OCI-LY7 (cell line): ENCODE measurements at regions not wholly inside any gene's neighbourhood (a gene's known extent, or its start where the extent isn't known, plus 50 kb on each side); places are given as distances from the start of the nearest gene placed in this dataset.

ENCODE experiments used
- BruUV-seq: library from RNA; stranded (reverse); fragments of 400-500 nt; replicated peaks from 2 replicates; lab custom pipeline; 2021; lab: Mats Ljungman, UMichigan
- CTCF ChIA-PET: fragments of 300-600 bp; sonication (Branson Sonifier 250); formaldehyde crosslinking; loops from one replicate; lab custom pipeline; 2022; ENCODE audit warnings: antibody characterized with exemption; ENCODE audit not compliant: unreplicated experiment; lab: Charles Lee
- POLR2A ChIA-PET: fragments of 300-600 bp; sonication (Branson Sonifier 250); formaldehyde crosslinking; loops from one replicate; lab custom pipeline; 2022; ENCODE audit warnings: antibody characterized with exemption; lab: Charles Lee
- DNase-seq: peaks from one replicate; pipeline ENCODE4 v3.0.0-alpha.2; 2015; ENCODE audit warnings: low spot score
- H2AFZ ChIP-seq: fragments of 200-600 bp; sonication (generic), shearing (Covaris generic); 2 replicates; pipeline ENCODE4 v1.6.1; 2014; ENCODE audit warnings: mild to moderate bottlenecking, antibody characterized with exemption, low read length, moderate library complexity
- H3K27ac ChIP-seq: fragments of 200-600 bp; sonication (generic); 2 replicates; pipeline ENCODE4 v1.5.1; 2014; ENCODE audit warnings: mixed run types, low read depth, mild to moderate bottlenecking, moderate library complexity, low read length, inconsistent platforms; ENCODE audit not compliant: poor library complexity, severe bottlenecking
- H3K36me3 ChIP-seq: fragments of 200-600 bp; sonication (generic); 2 replicates; pipeline ENCODE4 v1.6.1; 2014; ENCODE audit warnings: mild to moderate bottlenecking, antibody characterized with exemption, low read length, moderate library complexity, mixed read lengths; ENCODE audit not compliant: insufficient read depth
- H3K4me1 ChIP-seq: fragments of 200-600 bp; sonication (generic); 2 replicates; pipeline ENCODE4 v1.5.1; 2014; ENCODE audit warnings: mild to moderate bottlenecking, low read length; ENCODE audit not compliant: insufficient read depth, poor library complexity, severe bottlenecking
- H3K4me2 ChIP-seq: fragments of 200-600 bp; sonication (generic); 2 replicates; pipeline ENCODE4 v1.6.1; 2014; ENCODE audit warnings: mild to moderate bottlenecking, low read length
- H3K4me3 ChIP-seq: fragments of 200-600 bp; sonication (generic); 2 replicates; pipeline ENCODE4 v1.5.1; 2014; ENCODE audit warnings: mild to moderate bottlenecking, low read depth, low read length; ENCODE audit not compliant: poor library complexity, severe bottlenecking
- H3K79me2 ChIP-seq: fragments of 200-600 bp; sonication (generic); 2 replicates; pipeline ENCODE4 v1.6.1; 2016; ENCODE audit warnings: low read depth, mild to moderate bottlenecking, low read length, moderate library complexity, mixed read lengths; ENCODE audit not compliant: insufficient read depth
- H3K9me2 ChIP-seq: fragments of 200-600 bp; sonication (generic); 2 replicates; pipeline ENCODE4 v1.6.1; 2016; ENCODE audit warnings: mild to moderate bottlenecking, low read length, mixed read lengths; ENCODE audit not compliant: insufficient read depth
- H3K9me3 ChIP-seq: fragments of 200-600 bp; sonication (generic); 2 replicates; pipeline ENCODE4 v1.6.1; 2014; ENCODE audit warnings: mild to moderate bottlenecking, mixed run types, low read length, mixed read lengths
- H4K20me1 ChIP-seq: fragments of 200-600 bp; sonication (generic); 2 replicates; pipeline ENCODE4 v1.6.1; 2014; ENCODE audit warnings: mild to moderate bottlenecking, antibody characterized with exemption, low read length, moderate library complexity, mixed read lengths; ENCODE audit not compliant: insufficient read depth
- EZH2phosphoT487 ChIP-seq: fragments of 200-600 bp; sonication (generic); IDR thresholded peaks from 2 replicates; pipeline ENCODE4 v1.6.1; 2018; ENCODE audit warnings: low read depth, borderline replicate concordance, mild to moderate bottlenecking, mixed run types, antibody characterized with exemption, low read length, moderate library complexity, mixed read lengths
- intact Hi-C: fragments of 100-400 bp; cut with micrococcal nuclease; formaldehyde crosslinking; loops from one replicate; pipeline ENCODE4 v1.10.0; 2022; ENCODE audit not compliant: unreplicated experiment
- TF ChIP-seq, protein P1 (sequence below): fragments of 200-600 bp; sonication (generic); conservative IDR thresholded peaks from 2 replicates; pipeline ENCODE4 v1.5.1; 2014; ENCODE audit warnings: mild to moderate bottlenecking, antibody characterized with exemption, low read length, moderate library complexity, mixed read lengths

DNA sequence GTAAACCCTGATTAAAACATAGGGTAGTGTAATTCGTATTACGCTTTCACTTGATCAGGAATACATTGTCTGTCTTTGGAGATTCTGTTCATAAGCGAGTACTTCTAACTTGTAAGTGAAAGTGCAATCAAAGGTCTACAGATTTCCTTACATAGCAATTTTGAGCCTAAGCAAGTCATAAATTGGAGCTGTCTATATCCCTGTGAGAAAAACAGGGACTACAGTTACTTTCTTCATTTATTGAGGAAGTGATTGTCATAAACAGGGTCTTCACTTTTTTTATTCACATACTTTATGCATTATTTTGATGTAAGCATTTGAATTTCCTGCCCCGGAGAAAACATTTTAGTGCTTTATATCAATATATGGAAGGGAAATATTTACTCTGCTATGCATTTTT is 670.4 kb downstream of the CBLN2 start:
- no peak overlapping the region for H3K4me3 ChIP-seq
- H3K9me2 ChIP-seq: no peaks in the 10 kb centered on the region
- no peaks in the 10 kb centered on the region for H3K4me1 ChIP-seq
- ChIA-PET POLR2A (interaction anchor here (0.6 kb wide), 1 partner anchor 425 kb away, joined by 3 read pairs; no protein-coding TSS in a partner anchor), CTCF (no interaction called here)
- H3K9me3 ChIP-seq: no peaks in the 10 kb centered on the region
- no peak overlapping the region for H3K27ac ChIP-seq
- intact Hi-C loops: no loop called here
- H3K4me2 ChIP-seq: no peak overlapping the region
- no peaks in the 10 kb centered on the region for H3K79me2 ChIP-seq
- TF ChIP-seq, protein P1, sequence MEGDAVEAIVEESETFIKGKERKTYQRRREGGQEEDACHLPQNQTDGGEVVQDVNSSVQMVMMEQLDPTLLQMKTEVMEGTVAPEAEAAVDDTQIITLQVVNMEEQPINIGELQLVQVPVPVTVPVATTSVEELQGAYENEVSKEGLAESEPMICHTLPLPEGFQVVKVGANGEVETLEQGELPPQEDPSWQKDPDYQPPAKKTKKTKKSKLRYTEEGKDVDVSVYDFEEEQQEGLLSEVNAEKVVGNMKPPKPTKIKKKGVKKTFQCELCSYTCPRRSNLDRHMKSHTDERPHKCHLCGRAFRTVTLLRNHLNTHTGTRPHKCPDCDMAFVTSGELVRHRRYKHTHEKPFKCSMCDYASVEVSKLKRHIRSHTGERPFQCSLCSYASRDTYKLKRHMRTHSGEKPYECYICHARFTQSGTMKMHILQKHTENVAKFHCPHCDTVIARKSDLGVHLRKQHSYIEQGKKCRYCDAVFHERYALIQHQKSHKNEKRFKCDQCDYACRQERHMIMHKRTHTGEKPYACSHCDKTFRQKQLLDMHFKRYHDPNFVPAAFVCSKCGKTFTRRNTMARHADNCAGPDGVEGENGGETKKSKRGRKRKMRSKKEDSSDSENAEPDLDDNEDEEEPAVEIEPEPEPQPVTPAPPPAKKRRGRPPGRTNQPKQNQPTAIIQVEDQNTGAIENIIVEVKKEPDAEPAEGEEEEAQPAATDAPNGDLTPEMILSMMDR: no peak
- TF ChIP-seq EZH2phosphoT487: no peak
- no TSS peak for BruUV-seq
- no peaks in the 10 kb centered on the region for H4K20me1 ChIP-seq
- DNase-seq: no peak
- no peak overlapping the region for H2AFZ ChIP-seq
- H3K36me3 ChIP-seq: no peaks in the 10 kb centered on the region

DNA sequence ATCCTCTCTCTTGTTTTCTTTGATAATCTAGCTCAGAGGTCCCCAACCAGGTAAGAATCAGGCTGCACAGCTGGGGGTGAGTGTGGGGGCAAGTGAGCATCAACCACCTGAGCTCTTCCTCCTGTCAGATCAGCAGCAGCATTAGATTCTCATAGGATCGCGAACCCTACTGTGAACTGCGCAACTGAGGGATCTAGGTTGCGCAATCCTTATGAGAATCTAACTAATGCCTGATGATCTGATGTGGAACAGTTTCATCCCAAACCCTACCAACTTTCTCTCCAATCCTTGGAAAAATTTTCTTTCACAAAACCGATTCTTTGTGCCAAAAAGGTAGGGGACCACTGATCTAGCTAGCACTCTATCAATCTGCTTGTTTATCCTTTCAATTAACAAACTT is 678.3 kb downstream of the CBLN2 start:
- POLR2A ChIA-PET: no interaction called here
- Histone ChIP-seq H3K9me3 (no peaks in the 10 kb centered on the region), H4K20me1 (no peaks in the 10 kb centered on the region), H3K27ac (no peak overlapping the region), H3K79me2 (no peaks in the 10 kb centered on the region), H3K9me2 (no peaks in the 10 kb centered on the region), H3K4me2 (no peak overlapping the region), H3K4me1 (no peaks in the 10 kb centered on the region), H3K4me3 (no peak overlapping the region), H3K36me3 (no peaks in the 10 kb centered on the region), H2AFZ (no peak overlapping the region)
- DNase-seq: no peak
- no TSS peak for BruUV-seq
- no peak for TF ChIP-seq EZH2phosphoT487
- CTCF ChIA-PET: no interaction called here
- intact Hi-C loops: no loop called here

DNA sequence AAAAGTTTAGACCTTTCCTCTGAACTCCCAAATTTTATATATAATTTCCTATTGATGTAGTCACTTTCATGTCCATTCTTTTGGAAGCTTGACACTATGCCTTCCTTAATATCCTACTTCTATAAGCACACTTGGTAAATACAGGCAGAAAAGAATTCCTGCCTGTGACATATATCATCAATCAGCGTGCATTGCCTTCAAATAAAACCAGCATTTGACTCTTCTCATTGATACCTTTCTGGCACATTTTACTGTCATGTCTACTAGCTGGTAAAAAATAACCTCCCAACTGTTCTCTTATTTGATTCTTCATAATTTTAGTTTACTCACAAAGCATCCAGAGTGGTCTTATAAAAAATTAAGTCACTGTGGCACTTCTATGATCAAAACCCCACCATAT is 693.5 kb downstream of the CBLN2 start:
- TF ChIP-seq, protein P1: no peak
- no peak for TF ChIP-seq EZH2phosphoT487
- H3K9me2 ChIP-seq: no peaks in the 10 kb centered on the region
- no peaks in the 10 kb centered on the region for H4K20me1 ChIP-seq
- no peak overlapping the region for H3K4me2 ChIP-seq
- H3K4me1 ChIP-seq: no peaks in the 10 kb centered on the region
- no TSS peak for BruUV-seq
- CTCF ChIA-PET: no interaction called here
- no peaks in the 10 kb centered on the region for H3K9me3 ChIP-seq
- POLR2A ChIA-PET: no interaction called here
- H3K79me2 ChIP-seq: no peaks in the 10 kb centered on the region
- intact Hi-C loops: no loop called here
- no peak overlapping the region for H2AFZ ChIP-seq
- no peak overlapping the region for H3K4me3 ChIP-seq
- no peak overlapping the region for H3K27ac ChIP-seq
- no peak for DNase-seq
- H3K36me3 ChIP-seq: no peaks in the 10 kb centered on the region
